ENCODE measurements at regions not wholly inside any gene's neighbourhood (a gene's known extent, or its start where the extent isn't known, plus 50 kb on each side); places are given as distances from the start of the nearest gene placed in this dataset.
"Not testable (repeated sequence)": the region's sequence is repeated elsewhere in the genome, so short reads cannot be mapped to it uniquely, and the experiment has no call there.

DNA sequence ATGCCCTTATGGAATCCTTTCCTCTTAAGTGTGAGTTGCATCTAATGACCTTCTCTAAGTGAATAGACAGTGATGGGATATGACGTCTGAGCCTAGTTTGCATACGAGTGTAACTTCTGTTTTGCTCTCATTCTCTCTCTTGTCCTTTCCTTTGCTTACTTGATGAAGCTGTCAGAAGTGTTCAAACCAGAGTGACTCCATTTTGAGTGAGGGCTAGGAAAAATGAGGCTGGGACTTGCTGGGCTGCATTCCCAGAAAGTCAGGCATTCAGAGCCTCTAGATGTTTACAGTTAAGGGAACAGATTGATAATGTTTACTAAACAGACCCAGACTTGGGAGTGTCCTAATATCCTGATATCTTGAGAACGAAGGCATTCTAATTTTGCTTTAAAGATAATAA, 311.2 kb upstream of the SOX4 start:
- DNase-seq, result not testable (repeated sequence)

DNA sequence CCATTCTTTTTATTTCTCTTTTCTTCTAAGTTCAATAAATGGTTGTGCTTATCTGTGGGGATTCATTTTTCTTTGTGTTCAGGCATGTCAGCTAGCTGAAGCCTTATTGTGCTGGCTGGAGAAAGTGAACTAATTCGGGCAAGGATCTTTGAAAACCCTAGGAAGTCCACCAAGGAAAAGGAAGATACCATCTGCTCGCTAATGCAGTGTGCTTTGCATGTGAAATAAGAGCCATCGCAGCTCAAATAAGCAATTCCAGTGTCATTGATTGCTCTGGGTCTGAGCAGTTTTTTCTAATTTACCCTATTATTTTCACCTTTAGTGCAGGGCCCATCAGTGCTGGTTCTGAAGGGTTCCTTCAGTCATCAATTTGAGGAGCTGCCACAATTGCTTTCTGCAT, 309.4 kb upstream of the SOX4 start:
- no peak for DNase-seq

DNA sequence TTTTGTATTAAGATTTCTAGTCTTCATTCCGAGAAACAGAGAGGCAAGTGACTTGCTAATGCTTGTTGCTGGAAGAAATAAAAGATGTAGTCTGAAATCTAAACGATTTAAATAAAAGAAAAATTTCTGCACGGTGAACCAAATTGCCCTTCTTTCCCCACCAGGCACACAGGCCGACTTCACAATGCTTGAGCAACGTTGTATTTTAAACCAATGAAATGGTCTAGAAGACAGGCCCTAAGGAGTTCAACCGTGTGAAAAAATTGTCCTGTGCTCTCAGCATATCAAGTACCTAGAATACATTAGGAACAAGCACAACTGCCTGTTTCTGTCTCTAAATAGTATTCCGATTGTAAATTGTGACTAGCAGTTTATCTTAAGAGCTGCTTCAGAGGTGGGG, 308.8 kb upstream of the SOX4 start:
- no peak for DNase-seq

DNA sequence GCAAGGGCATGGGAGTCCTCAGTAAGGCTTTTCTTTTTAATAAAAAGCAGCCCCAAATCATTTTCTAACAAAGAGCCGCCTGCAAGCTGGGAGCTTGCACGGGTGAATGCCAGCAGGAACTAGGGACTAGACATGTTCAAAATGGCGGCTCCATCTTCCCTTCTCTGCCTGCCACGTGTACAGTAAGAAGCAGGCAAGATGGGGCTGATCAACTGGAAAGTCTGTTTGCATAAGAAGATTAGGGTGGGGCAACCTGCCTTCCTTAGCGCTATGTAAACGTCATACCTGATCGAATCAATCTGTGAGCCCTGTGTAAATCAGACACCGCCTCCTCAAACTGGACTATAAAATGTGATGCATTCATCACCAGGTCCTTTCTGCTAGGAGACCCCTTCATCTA, 299.4 kb upstream of the SOX4 start:
- no peak for DNase-seq

DNA sequence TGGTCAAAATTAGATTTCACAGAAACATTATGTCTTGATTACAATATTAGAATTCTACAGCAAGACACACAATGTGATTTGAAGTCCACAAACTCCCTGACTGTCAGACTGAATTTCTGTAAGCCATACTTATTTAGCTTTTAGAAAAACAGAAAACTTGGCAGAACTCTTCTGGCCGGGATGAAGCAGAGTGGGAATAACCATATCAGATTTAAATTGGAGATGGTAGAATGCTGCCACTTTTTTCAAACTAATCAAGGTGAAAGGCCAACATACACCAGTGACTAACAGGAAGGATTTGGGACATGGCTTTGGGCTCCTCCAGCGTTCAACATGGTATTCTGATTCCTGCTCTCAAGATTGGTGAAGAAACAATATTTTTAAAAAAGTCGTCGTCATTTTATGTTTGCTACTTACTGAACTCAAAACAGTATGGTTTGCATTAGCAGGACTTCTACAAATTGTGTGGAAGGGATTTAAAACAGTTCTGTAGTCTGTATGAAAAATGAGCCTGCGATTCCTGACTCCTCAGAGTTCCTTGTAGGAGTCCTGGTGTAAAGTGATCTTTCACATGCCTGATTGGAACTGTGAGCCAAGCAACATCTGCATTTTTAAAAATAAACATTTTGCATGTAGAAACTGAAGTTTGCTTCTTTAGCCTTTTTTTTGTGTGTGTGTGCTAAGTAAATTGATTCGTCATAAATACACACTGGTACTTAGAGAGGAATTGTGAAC, 297.9 kb upstream of the SOX4 start:
- DNase-seq, result no peak

DNA sequence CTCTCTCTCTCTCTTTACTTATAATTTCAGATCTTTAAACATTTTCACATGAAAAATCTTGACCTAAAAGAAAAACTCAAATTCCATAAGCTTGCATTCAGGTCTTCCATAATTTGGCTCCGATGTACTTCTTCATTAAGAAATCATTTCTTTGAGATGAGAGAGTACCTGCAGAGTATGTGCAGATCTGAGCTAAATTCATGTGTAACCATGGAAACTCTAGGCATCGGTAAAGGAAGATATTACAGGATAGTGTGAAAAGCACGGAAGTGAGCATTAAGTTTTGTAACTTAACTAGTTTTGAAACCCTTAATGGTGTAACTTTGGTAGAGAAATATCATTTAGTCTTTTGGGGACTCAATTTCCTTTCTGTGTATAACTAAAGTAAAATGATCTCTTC, 295.9 kb upstream of the SOX4 start:
- DNase-seq, result no peak

DNA sequence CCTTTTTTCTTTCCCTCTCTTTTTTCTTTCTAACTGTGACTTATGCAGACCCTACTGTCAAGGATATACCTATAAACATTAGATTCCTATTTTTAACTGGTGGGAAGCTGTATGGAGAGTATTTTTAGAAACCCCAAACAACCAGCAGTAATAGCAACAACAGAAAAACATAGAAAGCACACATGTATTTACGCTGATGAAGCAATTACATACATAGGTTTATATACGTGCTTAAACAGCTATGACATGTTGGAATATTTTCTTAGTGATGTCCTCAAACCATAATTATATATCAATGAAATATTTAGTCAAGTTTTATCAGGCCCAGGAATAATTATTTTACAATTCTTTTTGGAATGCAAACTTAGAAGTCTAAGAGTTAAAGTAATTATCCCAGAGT, 294.3 kb upstream of the SOX4 start:
- DNase-seq, result no peak

DNA sequence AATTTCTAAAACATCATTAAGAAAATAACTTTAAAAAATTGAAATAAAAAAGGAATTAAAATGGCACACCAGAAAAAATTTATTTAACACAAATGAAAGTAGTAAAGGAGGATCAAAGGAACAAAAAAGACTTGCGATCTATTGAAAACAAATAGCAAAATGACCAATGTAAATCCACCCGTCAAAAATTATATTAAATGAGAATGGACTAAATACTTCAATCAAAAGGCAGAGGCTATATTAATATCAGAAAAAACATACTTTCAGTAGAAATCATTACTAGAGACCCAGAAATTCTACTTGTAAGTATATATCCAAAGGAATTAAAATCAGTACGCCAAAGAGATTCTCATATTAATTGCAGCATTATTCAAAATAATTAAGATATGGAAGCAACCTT, 293.1 kb upstream of the SOX4 start:
- DNase-seq, result no peak

DNA sequence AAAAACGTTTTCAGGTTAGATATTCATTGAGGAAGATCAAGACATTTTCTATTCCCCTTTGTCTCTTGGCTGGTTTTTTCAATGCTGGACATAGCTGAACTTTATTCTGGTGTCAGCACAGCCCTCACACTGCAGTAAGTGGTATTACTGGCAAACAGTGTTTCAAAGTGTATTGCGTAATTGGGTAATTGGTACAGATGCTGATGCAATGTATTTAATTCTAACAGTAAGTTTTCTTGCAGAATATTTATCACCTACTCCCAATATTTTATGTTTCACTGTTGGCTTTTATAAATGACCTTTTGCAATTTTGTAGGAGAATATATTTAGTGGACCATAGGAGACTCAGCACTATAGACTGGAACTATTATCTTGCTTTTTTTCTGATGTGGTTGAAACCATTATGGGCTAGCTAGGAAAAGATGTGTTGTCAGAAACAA, 287.6 kb upstream of the SOX4 start:
- peak; percentile 32 for DNase-seq

DNA sequence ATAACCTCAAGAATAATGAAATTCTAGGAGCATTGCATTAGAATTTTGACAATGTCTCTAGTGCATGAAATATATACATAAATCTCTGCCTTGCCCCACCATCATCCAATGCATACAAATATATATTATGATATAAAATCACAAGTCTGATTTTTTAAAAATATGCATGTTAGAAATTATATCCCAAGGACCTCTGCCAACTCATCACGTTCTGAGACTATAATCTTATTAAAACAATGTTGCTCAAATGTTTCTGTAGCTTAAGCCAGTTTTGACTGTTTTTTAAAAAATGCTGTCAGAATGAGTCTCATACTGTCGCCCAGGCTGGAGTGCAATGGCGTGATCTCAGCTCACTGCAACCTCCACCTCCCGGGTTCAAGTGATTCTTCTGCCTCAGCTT, 287.0 kb upstream of the SOX4 start:
- no peak for DNase-seq

DNA sequence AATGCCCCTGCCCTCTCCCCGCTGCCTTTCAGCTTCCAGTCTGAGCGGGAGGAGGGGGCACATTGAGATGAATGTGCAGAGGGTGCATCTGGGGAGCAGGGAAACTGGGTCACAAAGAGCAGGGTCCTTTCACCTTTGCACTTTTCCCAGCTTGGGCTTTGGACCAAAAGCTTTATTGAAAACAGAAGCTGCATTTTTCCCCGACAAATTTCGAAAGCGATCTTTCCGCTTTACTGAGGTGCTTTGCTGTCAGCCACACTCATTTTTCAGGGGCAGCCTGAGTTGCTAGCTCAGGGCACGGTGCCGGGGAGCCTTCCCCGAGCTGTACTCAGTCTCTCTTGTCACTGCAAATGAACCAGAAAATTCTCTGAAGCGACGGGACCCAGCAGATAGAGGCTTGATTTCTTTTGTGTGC, 283.7 kb upstream of the SOX4 start:
- peak; percentile 2 for DNase-seq

DNA sequence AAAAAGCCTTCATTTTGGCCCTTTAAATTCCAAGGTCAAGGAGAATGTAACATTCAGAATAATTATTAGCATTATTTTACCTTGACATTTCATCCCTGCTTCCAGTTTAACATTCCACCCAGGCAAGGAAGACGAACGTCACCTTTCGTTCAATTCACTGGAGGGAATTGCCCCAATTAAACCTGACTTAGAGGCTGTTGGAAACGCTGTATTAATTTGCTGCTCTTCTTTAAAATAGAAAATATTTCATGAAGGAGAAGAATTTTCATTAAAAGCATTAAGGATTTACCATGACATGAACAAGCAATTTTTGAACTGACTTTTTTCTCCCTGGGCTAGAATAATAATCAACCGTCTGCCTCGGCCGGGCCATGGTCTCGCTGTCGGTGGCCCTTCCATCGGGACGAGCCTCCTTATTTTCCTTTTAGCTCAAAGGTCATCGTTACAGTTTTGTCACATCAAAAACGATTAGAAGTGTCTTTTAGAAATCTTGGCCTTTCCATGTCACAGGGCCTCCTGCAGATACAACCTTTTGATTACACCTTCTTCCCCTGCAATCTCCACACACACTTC, 282.9 kb upstream of the SOX4 start:
- DNase-seq, result no peak

DNA sequence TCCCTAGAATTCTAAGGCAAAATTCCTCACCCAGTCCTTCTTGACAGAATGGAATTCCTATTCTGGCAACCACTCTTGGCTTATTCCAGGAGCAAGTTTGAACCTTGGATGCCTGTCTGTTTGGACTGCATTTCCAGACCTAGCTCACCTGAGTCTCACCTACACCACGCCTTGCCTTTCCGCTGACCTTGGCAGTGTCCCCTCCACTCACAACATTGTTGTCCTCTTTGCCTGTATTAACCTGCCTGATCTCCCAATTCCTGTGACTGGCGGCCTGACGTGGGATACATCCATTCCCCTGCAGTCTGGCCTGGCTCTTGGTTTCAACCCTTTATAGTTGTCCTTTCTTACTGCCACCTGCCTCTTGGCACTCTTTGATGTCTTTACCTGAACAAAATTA, 281.4 kb upstream of the SOX4 start:
- no peak for DNase-seq

DNA sequence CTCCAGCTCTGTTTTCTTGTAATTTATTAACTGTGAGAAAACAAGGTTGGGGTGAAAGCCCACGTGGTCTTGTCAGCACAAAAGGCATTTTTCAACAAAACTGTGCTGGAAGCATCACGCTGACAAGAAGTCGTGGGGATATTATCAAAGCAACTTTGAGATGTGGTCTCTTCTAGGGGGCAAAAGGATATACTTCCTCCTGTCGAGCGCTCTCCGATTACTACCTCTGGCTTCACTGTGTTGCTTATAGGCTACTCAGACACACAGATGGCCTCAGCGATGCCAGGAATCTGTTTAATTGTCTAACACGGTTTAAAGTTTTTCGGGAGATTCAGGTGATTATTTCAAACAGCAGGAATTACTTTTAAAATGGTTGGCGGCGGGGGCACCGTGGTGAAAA, 275.9 kb upstream of the SOX4 start:
- no peak for DNase-seq

DNA sequence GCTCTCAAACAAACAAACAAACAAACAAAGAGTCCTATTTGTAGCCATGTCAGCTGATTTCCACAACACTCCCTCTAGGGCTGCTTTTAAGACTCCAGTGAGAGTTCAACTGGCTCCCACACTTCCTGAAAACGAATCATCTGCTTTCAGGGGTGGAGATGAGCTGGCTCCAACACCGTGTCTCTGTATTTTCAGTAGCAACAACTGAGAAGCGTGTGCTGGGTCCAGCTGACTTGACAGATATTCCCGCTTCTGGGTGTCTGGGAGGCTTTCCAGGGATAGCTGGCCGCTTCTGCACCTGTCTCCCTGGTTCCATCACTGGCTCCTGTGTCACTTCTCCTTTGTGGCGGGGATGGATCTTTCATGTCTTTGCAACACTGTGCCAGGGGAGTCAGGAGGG, 272.5 kb upstream of the SOX4 start:
- DNase-seq, result no peak

DNA sequence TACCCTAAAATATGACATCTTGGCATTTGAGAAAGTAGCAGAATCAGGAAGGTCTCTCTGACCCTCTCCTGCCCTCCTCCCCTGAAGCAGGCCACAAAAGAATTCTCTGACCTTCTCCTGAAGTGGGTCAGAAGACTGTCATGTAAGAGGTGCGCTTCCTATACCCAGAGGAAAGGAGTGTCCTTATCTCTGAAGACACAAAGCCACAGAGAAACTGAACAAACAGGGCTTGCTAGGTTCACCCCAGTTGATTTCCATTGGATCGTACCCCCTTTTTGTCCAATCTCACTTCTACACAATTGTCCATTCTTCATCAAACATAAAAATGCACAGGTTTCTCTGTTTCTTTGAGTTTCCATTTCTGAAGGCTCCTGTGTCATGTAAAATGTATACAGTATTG, 272.0 kb upstream of the SOX4 start:
- no peak for DNase-seq

DNA sequence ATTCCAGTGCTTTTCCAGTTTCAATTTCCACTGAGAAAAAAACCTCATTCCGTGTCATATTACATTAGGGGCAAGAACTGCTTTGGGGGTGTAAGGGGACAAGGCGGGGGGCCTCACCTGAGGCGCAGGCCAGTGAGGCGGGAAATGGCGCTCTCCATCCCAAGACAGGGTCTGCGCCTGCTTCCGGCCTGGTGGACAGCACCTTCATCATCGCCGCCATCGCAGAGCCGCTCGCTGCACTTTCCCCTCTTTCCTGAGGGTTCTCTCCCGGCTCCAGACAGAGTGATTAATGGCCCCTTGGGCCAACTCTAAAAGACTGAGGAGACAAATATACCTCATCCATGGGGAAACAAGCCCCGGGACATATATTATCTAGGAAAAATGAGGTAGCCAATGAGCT, 270.0 kb upstream of the SOX4 start:
- no peak for DNase-seq

DNA sequence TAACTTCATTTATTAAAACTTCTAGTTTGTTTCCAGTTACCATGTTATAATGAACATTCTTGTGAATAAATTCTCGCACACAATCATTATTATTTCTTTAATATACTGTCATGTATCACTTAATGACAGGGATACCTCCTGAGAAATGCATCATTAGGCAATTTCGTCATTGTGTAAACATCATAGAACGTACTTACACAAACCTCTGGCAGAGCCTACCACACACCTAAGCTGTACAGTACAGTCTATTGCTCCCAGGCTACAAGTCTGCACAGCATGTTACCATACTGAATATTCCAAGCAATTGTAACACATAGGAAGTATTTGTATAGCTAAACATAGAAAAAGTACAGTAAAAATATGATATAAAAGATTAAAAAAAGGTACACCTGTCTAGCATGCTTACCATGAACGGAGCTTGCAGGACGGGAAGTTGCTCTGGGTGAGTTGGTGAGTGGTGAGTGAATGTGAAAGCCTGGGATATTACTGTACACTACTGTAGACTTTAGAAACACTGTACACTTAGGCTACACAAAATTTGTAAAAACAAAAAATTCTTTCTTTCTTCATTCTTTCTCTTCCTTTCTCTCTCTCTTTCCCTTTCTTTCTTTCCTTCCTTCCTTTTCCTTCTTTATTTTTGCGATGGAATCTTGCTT, 268.2 kb upstream of the SOX4 start:
- no peak for DNase-seq

DNA sequence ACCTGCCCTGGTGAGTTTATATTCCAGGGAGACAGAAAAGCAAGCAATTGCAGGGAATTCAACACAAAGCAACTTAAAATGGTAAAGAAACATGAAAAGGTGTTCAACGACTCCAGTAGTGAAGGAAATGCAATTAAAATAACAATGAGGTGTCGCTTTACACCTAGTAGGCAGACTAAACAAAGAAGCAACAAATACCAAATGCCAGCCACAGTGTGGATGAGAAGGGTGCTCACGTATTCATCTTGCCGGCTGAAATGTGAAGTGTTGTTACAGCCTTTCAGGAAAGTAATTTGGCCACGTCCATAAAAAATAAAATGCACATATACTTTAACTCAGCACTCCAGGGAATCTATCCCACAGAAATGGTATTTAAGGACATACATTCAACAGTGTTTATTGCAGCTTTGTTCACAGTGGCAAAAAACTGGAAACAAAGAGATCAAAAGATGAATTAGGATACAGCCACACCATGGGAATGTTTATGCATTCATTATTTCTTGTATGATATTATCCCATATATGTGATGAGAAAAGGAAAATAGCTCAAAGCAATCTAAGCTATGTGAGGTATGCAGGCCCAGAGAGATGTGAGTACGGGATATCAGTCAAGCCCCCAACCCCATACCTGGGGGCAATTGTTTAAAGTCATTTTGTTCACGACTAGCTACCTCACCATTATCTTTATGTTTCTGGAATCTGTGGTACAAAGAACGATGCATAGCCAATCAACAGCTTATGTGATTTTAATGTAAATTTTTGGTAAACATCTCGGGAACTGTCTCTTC, 266.0 kb upstream of the SOX4 start:
- DNase-seq, result no peak

DNA sequence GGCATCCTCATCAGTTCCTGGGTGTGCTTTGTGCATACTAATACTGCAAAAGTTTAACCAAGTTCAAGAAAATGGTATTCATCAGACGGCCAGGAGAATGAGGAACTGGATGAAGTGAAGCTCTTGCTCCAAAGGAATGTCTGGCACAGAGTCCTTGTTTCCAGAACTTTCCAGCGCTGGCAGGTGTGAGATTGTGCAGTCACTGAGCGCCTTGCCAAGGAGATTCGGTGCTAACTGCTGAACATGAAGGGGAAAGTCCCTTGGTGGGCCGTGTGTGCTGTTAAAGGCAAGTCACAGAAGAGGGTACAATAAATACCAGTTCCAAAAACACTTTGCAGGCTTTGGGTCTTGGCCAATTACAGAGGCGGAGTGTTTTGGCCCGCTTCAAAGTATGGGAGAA, 262.3 kb upstream of the SOX4 start:
- no peak for DNase-seq

DNA sequence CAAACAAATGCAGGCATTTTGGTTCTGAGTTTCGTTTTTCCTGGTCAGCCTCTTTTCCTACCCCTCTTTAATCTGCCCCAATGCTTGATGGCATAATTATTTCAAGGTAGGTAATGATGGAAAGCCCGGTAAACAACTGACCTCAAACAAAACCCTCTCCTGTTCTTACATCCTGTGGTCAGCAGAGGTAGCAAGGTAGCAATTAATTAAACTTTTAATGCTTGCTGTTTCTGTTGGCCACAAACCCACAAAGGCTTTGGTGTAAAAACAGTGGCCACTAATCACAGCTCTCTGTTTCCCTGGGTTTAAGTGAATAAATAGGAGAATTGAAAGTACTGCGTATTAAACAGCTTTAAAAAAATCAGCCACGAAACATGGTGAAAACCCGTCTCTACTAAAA, 261.5 kb upstream of the SOX4 start:
- DNase-seq, result no peak

DNA sequence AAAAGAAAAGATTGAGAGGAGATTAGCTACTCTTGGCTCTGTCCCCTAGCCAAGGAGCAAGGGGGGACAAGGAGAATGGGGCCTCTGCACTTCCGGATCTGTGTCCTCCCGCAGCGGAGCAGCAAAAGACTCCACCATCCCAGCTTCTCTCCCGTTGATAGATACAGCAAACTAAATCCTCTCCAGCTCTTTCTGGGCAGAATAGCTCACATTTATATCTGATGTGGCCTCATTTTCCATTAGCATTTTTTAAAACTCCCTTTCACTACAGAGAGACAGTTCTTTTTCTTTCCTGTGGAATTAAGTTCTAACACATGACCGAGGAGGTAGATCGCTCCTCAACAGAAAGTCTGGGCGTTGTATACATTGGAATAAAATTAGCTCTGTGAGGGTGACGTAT, 260.9 kb upstream of the SOX4 start:
- DNase-seq, result no peak

DNA sequence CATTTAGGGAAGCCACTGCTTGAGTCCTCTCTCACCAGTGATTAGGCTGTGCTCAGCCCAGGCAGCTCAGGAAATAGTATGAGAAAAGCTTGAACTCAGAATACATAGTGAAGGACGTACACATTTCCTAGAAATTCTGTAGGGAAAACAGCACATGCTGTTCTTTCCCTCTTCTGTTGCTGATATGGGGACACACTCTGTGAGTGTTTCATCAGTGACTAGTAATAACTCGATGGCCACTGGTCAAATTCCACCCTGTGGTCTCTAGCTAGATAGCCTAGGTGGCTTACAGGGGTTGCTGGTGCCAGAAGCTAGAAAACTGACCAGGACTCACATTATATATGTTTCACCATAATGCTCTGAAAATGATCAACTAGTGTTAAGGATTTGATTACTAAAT, 259.8 kb upstream of the SOX4 start:
- no peak for DNase-seq

DNA sequence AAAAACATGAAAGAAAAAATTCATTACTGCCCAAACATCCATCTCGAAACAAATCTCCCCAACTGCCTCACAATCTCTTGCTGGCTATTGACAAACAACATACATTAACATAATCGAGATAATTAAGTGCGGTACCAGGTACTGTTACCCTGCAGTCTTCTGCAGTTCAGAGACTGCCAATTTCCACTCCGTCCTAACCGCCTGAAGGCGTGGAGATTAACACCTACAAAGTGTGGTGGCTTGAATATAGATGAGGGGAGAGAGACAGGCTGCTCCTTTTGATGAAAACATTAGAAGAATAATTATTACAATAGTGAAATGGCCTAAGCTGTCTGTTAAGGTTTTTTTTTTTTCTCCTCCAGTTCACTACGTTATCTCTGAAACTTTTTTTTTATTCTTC, 258.9 kb upstream of the SOX4 start:
- DNase-seq, result no peak
